ENCODE measurements at regions not wholly inside any gene's neighbourhood (a gene's known extent, or its start where the extent isn't known, plus 50 kb on each side); places are given as distances from the start of the nearest gene placed in this dataset.
A peak's percentile ranks its signal among the peaks of the same experiment; 100 is the strongest.

GRCh38 chr9:2418619-2419018 lies 203.0 kb upstream of the VLDLR start:
- H3K4me3 Mint-ChIP-seq (ENCODE audit: unreplicated experiment), result no peak overlapping the region
- TF ChIP-seq CTCF (IDR thresholded peaks at IDR 0.05), result no peak
- peaks cover 2% of the 10 kb centered on the region for H3K36me3 Mint-ChIP-seq (ENCODE audit: unreplicated experiment)
- H3K27me3 Mint-ChIP-seq (ENCODE audit: unreplicated experiment), result peaks cover 4% of the 10 kb centered on the region
- H3K4me1 Mint-ChIP-seq (ENCODE audit: unreplicated experiment), result peaks cover 28% of the 10 kb centered on the region
- H3K27ac Mint-ChIP-seq (ENCODE audit: unreplicated experiment), result peak overlapping the region; percentile 31
- no peak for DNase-seq (ENCODE audit: extremely low spot score, unreplicated experiment)
- no peaks in the 10 kb centered on the region for H3K9me3 Mint-ChIP-seq (ENCODE audit: unreplicated experiment)

GRCh38 chr9:2419347-2419746 lies 202.2 kb upstream of the VLDLR start:
- Mint-ChIP-seq H3K27ac (ENCODE audit: unreplicated experiment) (no peak overlapping the region), H3K4me1 (ENCODE audit: unreplicated experiment) (peaks cover 28% of the 10 kb centered on the region), H3K9me3 (ENCODE audit: unreplicated experiment) (peaks cover 5% of the 10 kb centered on the region), H3K4me3 (ENCODE audit: unreplicated experiment) (no peak overlapping the region), H3K36me3 (ENCODE audit: unreplicated experiment) (peaks cover 2% of the 10 kb centered on the region), H3K27me3 (ENCODE audit: unreplicated experiment) (peaks cover 4% of the 10 kb centered on the region)
- TF ChIP-seq CTCF (IDR thresholded peaks at IDR 0.05), result no peak
- no peak for DNase-seq (ENCODE audit: extremely low spot score, unreplicated experiment)

GRCh38 chr9:2420543-2420942 lies 201.0 kb upstream of the VLDLR start:
- H3K27me3 Mint-ChIP-seq (ENCODE audit: unreplicated experiment), result peaks cover 4% of the 10 kb centered on the region
- DNase-seq (ENCODE audit: extremely low spot score, unreplicated experiment), result no peak
- no peak for TF ChIP-seq CTCF (IDR thresholded peaks at IDR 0.05)
- H3K27ac Mint-ChIP-seq (ENCODE audit: unreplicated experiment), result no peak overlapping the region
- H3K4me3 Mint-ChIP-seq (ENCODE audit: unreplicated experiment), result no peak overlapping the region
- peaks cover 2% of the 10 kb centered on the region for H3K36me3 Mint-ChIP-seq (ENCODE audit: unreplicated experiment)
- H3K4me1 Mint-ChIP-seq (ENCODE audit: unreplicated experiment), result peaks cover 35% of the 10 kb centered on the region
- peaks cover 5% of the 10 kb centered on the region for H3K9me3 Mint-ChIP-seq (ENCODE audit: unreplicated experiment)

- Mint-ChIP-seq H3K27me3 (ENCODE audit: unreplicated experiment) (peaks cover 14% of the 10 kb centered on the region), H3K36me3 (ENCODE audit: unreplicated experiment) (no peaks in the 10 kb centered on the region), H3K4me3 (ENCODE audit: unreplicated experiment) (no peak overlapping the region), H3K4me1 (ENCODE audit: unreplicated experiment) (peaks cover 14% of the 10 kb centered on the region), H3K27ac (ENCODE audit: unreplicated experiment) (no peak overlapping the region), H3K9me3 (ENCODE audit: unreplicated experiment) (peaks cover 5% of the 10 kb centered on the region)
- no peak for TF ChIP-seq CTCF (IDR thresholded peaks at IDR 0.05)
- no peak for DNase-seq (ENCODE audit: extremely low spot score, unreplicated experiment)
Measured at GRCh38 chr9:2424619-2425033, 197.0 kb upstream of the VLDLR start.

GRCh38 chr9:2425676-2426075 lies 195.9 kb upstream of the VLDLR start:
- no peak for DNase-seq (ENCODE audit: extremely low spot score, unreplicated experiment)
- peaks cover 24% of the 10 kb centered on the region for H3K27me3 Mint-ChIP-seq (ENCODE audit: unreplicated experiment)
- TF ChIP-seq CTCF (IDR thresholded peaks at IDR 0.05), result no peak
- H3K4me3 Mint-ChIP-seq (ENCODE audit: unreplicated experiment), result no peak overlapping the region
- no peaks in the 10 kb centered on the region for H3K36me3 Mint-ChIP-seq (ENCODE audit: unreplicated experiment)
- peaks cover 5% of the 10 kb centered on the region for H3K9me3 Mint-ChIP-seq (ENCODE audit: unreplicated experiment)
- peaks cover 11% of the 10 kb centered on the region for H3K4me1 Mint-ChIP-seq (ENCODE audit: unreplicated experiment)
- H3K27ac Mint-ChIP-seq (ENCODE audit: unreplicated experiment), result no peak overlapping the region

Measured in osteocyte (in vitro differentiated cells).